Parathyroid adenoma (tissue), 2 donors: ENCODE measurements at regions not wholly inside any gene's neighbourhood (a gene's known extent, or its start where the extent isn't known, plus 50 kb on each side); places are given as distances from the start of the nearest gene placed in this dataset.

Experiments
- H2AFZ ChIP-seq: fragments of 300-600 bp; sonication (generic); one replicate; pipeline ENCODE4 v1.7.0; 2017; ENCODE audit warnings: antibody characterized with exemption, mild to moderate bottlenecking
- H3K27ac ChIP-seq: fragments of 300-600 bp; sonication (generic); one replicate; pipeline ENCODE4 v1.7.0; 2017
- H3K27me3 ChIP-seq: fragments of 300-600 bp; sonication (generic); one replicate; pipeline ENCODE4 v1.7.0; 2017; ENCODE audit warnings: low read length; ENCODE audit not compliant: control insufficient read depth, insufficient read depth
- H3K36me3 ChIP-seq: fragments of 300-600 bp; sonication (generic); one replicate; pipeline ENCODE4 v1.7.0; 2017; ENCODE audit warnings: low read length; ENCODE audit not compliant: control insufficient read depth, insufficient read depth
- H3K4me1 ChIP-seq: fragments of 300-600 bp; sonication (generic); one replicate; pipeline ENCODE4 v1.7.0; 2017; ENCODE audit warnings: control low read depth
- H3K4me2 ChIP-seq: fragments of 300-600 bp; sonication (generic); one replicate; pipeline ENCODE4 v1.7.0; 2017; ENCODE audit warnings: low read length
- H3K4me3 ChIP-seq: fragments of 300-600 bp; sonication (generic); one replicate; pipeline ENCODE4 v1.7.0; 2017; ENCODE audit warnings: low read depth, low read length
- H3K79me2 ChIP-seq: fragments of 300-600 bp; sonication (generic); one replicate; pipeline ENCODE4 v1.7.0; 2017; ENCODE audit warnings: control low read depth
- H3K9ac ChIP-seq: fragments of 300-600 bp; sonication (generic); one replicate; pipeline ENCODE4 v1.7.0; 2017; ENCODE audit warnings: mild to moderate bottlenecking
- H3K9me3 ChIP-seq: fragments of 300-600 bp; sonication (generic); one replicate; pipeline ENCODE4 v1.7.0; 2017; ENCODE audit warnings: low read length; ENCODE audit not compliant: control insufficient read depth
- TF ChIP-seq, protein P1 (sequence below): fragments of 300-600 bp; sonication (generic); IDR thresholded peaks from one replicate; pipeline ENCODE4 v1.7.0; 2017; ENCODE audit warnings: antibody characterized with exemption, mild to moderate bottlenecking
- donor health status: primary hyperparathyroidism.

DNA sequence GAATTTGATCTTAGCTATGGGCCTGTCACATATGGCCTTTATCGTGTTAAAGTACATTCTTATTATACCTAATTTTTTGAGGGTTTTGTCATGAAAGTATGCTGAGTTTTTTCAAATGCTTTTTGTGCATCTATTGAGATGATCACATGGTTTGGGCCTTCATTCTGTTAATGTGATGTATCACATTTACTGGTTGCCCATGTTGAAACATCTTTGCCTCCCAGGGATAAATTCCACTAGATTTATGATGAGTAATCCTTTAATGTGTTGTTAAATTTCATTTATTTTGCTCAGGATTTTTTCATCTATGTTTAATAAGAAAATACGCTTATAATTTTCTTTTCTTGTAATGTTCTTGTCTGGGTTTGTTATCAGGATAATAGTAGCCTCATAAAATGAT, 442.0 kb downstream of the MDFIC start:
- TF ChIP-seq, protein P1, sequence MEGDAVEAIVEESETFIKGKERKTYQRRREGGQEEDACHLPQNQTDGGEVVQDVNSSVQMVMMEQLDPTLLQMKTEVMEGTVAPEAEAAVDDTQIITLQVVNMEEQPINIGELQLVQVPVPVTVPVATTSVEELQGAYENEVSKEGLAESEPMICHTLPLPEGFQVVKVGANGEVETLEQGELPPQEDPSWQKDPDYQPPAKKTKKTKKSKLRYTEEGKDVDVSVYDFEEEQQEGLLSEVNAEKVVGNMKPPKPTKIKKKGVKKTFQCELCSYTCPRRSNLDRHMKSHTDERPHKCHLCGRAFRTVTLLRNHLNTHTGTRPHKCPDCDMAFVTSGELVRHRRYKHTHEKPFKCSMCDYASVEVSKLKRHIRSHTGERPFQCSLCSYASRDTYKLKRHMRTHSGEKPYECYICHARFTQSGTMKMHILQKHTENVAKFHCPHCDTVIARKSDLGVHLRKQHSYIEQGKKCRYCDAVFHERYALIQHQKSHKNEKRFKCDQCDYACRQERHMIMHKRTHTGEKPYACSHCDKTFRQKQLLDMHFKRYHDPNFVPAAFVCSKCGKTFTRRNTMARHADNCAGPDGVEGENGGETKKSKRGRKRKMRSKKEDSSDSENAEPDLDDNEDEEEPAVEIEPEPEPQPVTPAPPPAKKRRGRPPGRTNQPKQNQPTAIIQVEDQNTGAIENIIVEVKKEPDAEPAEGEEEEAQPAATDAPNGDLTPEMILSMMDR = no peak
- no peak overlapping the region for H3K4me2 ChIP-seq
- H2AFZ ChIP-seq = no peak overlapping the region
- no peaks in the 10 kb centered on the region for H3K79me2 ChIP-seq
- no peak overlapping the region for H3K4me3 ChIP-seq
- H3K27ac ChIP-seq = no peak overlapping the region
- no peaks in the 10 kb centered on the region for H3K9me3 ChIP-seq
- no peaks in the 10 kb centered on the region for H3K4me1 ChIP-seq
- no peaks in the 10 kb centered on the region for H3K36me3 ChIP-seq
- no peak overlapping the region for H3K9ac ChIP-seq
- H3K27me3 ChIP-seq = no peaks in the 10 kb centered on the region

DNA sequence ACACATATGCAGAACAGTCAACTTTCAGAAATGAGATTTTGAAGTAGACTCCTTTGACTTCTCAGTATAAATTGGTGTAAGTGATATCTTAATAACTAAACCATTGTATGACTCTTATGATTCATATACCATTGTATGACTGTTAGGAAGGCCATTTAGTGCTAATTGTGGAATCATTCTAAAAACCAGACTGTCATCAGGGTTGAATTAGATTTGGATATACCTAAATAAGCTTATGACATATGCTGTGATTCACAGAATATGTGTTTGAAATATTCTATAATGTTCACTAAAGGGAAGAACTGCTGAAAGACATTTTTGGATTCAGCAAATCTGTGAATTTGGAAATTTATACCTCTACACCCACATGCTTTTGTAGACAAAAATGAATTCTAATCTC, 438.1 kb downstream of the MDFIC start:
- Histone ChIP-seq H3K9ac (no peak overlapping the region), H3K4me3 (no peak overlapping the region), H3K36me3 (no peaks in the 10 kb centered on the region), H3K27me3 (no peaks in the 10 kb centered on the region), H3K27ac (no peak overlapping the region), H2AFZ (no peak overlapping the region), H3K79me2 (no peaks in the 10 kb centered on the region), H3K4me2 (no peak overlapping the region), H3K4me1 (no peaks in the 10 kb centered on the region), H3K9me3 (no peaks in the 10 kb centered on the region)
- TF ChIP-seq, protein P1 = no peak

DNA sequence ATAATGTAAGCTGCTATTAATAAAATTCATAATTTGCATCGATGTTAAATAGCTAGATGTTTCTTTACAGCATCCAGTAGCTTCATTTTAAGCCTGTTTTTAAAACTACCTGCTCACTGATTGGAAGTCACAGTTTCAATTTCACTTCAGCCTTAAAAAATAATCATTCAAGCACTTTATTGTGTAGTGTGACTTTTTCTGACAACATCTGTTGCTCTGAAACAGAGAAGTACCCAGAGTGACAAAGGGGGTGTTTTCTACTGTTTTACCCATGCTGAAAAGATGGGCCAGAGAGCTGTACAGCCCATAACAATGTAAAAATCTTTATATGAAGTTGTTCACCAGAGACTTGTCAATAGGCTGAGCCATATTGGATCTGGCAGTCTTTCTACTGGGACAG, 437.2 kb downstream of the MDFIC start:
- TF ChIP-seq, protein P1 = no peak
- Histone ChIP-seq H3K36me3 (no peaks in the 10 kb centered on the region), H3K9me3 (no peaks in the 10 kb centered on the region), H3K4me2 (no peak overlapping the region), H3K27ac (no peak overlapping the region), H3K4me1 (no peaks in the 10 kb centered on the region), H2AFZ (no peak overlapping the region), H3K27me3 (no peaks in the 10 kb centered on the region), H3K79me2 (no peaks in the 10 kb centered on the region), H3K9ac (no peak overlapping the region), H3K4me3 (no peak overlapping the region)

DNA sequence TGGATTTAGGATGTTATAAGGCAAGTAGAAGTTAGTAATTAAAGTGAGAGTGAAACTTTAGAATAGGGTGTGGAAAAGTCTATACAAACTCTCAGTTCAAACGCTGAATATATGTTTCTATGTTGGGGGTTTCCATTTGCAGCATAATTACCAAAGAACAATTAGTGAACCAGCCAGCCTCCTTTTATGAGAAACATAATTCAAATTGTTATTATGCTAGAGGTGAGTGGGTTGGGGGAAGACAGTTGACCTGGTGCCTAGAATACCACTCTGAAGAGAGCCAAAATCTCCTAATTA, 435.8 kb downstream of the MDFIC start:
- Histone ChIP-seq H3K4me1 (no peaks in the 10 kb centered on the region), H3K36me3 (no peaks in the 10 kb centered on the region), H3K9me3 (no peaks in the 10 kb centered on the region), H3K4me3 (no peak overlapping the region), H3K9ac (no peak overlapping the region), H2AFZ (no peak overlapping the region), H3K27ac (no peak overlapping the region), H3K4me2 (no peak overlapping the region), H3K79me2 (no peaks in the 10 kb centered on the region), H3K27me3 (no peaks in the 10 kb centered on the region)
- TF ChIP-seq, protein P1 = no peak

DNA sequence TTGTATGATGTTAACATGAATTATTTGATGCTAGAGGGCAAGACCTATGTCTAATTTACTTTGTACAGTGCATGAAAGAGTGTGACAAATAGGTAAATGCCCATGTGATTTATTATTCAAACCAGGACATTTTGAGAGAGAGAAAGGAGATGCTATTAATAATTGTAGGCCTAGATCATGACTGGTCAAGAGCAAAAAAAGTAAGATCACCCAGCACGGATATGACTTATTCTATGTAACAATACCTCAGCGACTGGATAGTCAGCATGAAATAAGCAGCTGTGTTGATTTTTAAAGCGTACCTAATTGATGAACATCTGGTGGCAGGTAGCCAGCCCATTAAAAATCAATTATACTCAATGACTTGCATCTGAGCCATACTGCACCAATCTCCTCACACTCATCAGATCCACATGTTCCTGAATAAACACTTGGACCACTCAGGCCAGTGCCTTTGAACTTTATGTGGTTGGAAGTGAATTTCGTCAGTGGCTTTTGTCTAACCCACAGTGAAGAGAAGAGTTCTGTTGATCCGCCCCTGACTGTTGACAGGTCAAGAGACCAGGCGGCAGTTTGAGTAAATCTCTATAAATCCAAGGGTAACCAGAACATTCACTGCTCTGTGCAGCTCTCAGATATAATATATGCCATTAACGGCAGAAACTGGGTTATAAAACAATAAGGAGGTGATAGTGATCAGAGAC, 435.3 kb downstream of the MDFIC start:
- TF ChIP-seq, protein P1 = no peak
- no peak overlapping the region for H3K27ac ChIP-seq
- H3K79me2 ChIP-seq = no peaks in the 10 kb centered on the region
- no peak overlapping the region for H3K4me3 ChIP-seq
- no peaks in the 10 kb centered on the region for H3K4me1 ChIP-seq
- H3K9me3 ChIP-seq = no peaks in the 10 kb centered on the region
- no peaks in the 10 kb centered on the region for H3K27me3 ChIP-seq
- no peak overlapping the region for H3K9ac ChIP-seq
- no peak overlapping the region for H3K4me2 ChIP-seq
- no peak overlapping the region for H2AFZ ChIP-seq
- no peaks in the 10 kb centered on the region for H3K36me3 ChIP-seq
